Osteocyte (in vitro differentiated cells): ENCODE measurements at regions not wholly inside any gene's neighbourhood (a gene's known extent, or its start where the extent isn't known, plus 50 kb on each side); places are given as distances from the start of the nearest gene placed in this dataset.

ENCODE experiments used
- DNase-seq: peaks from one replicate; pipeline ENCODE4 v3.0.0; 2021; ENCODE audit warnings: mixed read lengths; ENCODE audit not compliant: unreplicated experiment; ENCODE audit errors: extremely low spot score
- H3K27ac Mint-ChIP-seq: one replicate; pipeline ENCODE4 v1.8.0; 2021; ENCODE audit warnings: mild to moderate bottlenecking, mixed read lengths; ENCODE audit not compliant: unreplicated experiment
- H3K27me3 Mint-ChIP-seq: one replicate; pipeline ENCODE4 v1.8.0; 2021; ENCODE audit warnings: mixed read lengths; ENCODE audit not compliant: unreplicated experiment
- H3K36me3 Mint-ChIP-seq: one replicate; pipeline ENCODE4 v1.8.0; 2021; ENCODE audit warnings: mixed read lengths; ENCODE audit not compliant: unreplicated experiment
- H3K4me1 Mint-ChIP-seq: one replicate; pipeline ENCODE4 v1.8.0; 2021; ENCODE audit warnings: mixed read lengths; ENCODE audit not compliant: unreplicated experiment
- H3K4me3 Mint-ChIP-seq: one replicate; pipeline ENCODE4 v1.8.0; 2021; ENCODE audit warnings: mild to moderate bottlenecking, moderate library complexity, mixed read lengths; ENCODE audit not compliant: unreplicated experiment
- H3K9me3 Mint-ChIP-seq: one replicate; pipeline ENCODE4 v1.8.0; 2021; ENCODE audit warnings: mixed read lengths; ENCODE audit not compliant: unreplicated experiment
- TF ChIP-seq, protein P1 (sequence below): fragments of 200-600 bp; sonication (generic); IDR thresholded peaks from 2 replicates; pipeline ENCODE4 v1.5.0; 2021; ENCODE audit warnings: antibody characterized with exemption, mild to moderate bottlenecking, moderate library complexity

DNA sequence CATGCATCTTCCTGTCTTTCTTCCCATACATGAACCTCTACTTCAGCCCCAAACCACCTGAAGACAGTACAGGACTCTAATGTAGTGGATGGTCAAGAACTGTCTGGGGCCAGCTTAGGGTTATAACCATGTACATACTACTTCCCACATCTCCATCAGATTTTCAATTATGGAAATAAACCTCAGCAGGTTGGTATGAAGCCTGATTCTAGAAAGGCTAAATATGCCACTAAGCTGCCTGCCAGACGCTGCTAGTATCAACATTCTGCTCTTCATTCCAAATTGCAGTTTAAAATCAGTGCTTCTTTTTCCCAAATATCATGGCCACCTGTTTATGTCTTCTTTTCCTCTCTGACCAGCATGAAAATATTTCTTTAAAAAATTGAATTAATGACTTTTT lies 99.2 kb upstream of the ID4 start:
- Mint-ChIP-seq H3K27me3 (no peaks in the 10 kb centered on the region), H3K4me1 (no peaks in the 10 kb centered on the region), H3K9me3 (no peaks in the 10 kb centered on the region), H3K4me3 (no peak overlapping the region), H3K27ac (no peak overlapping the region), H3K36me3 (no peaks in the 10 kb centered on the region)
- TF ChIP-seq, protein P1, sequence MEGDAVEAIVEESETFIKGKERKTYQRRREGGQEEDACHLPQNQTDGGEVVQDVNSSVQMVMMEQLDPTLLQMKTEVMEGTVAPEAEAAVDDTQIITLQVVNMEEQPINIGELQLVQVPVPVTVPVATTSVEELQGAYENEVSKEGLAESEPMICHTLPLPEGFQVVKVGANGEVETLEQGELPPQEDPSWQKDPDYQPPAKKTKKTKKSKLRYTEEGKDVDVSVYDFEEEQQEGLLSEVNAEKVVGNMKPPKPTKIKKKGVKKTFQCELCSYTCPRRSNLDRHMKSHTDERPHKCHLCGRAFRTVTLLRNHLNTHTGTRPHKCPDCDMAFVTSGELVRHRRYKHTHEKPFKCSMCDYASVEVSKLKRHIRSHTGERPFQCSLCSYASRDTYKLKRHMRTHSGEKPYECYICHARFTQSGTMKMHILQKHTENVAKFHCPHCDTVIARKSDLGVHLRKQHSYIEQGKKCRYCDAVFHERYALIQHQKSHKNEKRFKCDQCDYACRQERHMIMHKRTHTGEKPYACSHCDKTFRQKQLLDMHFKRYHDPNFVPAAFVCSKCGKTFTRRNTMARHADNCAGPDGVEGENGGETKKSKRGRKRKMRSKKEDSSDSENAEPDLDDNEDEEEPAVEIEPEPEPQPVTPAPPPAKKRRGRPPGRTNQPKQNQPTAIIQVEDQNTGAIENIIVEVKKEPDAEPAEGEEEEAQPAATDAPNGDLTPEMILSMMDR, result no peak
- DNase-seq, result no peak

DNA sequence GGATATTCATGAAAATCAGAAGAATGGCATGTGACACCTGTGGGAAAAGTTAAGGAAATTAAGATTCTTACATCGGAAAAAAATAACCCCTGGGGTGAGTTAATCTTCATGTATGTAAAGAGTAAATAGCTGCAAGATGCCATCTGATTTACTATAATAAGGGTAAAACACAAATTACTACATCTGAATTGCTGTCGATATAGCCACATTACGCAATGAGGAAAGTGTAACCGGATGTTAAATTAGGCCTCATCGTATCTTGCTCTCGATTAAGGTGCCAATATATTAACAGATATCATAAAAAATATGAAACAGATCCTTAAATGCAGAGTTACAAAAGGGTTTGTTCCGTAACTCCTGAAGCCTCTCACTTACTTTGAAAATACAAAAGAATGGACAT lies 87.4 kb upstream of the ID4 start:
- no peaks in the 10 kb centered on the region for H3K36me3 Mint-ChIP-seq
- H3K27me3 Mint-ChIP-seq, result no peaks in the 10 kb centered on the region
- no peak for DNase-seq
- no peak overlapping the region for H3K4me3 Mint-ChIP-seq
- TF ChIP-seq, protein P1, result no peak
- H3K9me3 Mint-ChIP-seq, result no peaks in the 10 kb centered on the region
- no peaks in the 10 kb centered on the region for H3K4me1 Mint-ChIP-seq
- no peak overlapping the region for H3K27ac Mint-ChIP-seq

DNA sequence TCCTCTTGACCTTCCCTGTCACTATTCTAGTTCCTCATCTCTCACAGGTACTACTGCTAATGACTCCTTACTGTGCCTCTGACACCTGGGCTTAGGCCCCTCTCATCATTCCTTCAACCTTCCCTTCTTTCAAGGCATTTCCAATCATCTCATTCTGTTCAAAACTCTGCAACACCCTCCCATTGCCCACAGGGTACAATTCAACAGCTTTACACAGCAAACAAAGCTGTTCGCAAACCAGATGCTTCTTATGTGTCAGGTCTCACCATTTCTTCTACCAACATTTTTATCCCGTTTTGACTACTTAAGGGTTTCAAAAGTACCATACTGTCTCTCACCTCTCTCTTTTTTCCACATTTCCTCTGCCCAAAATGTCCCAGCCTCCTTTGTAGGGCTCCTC lies 84.4 kb upstream of the ID4 start:
- TF ChIP-seq, protein P1, result no peak
- H3K36me3 Mint-ChIP-seq, result no peaks in the 10 kb centered on the region
- no peaks in the 10 kb centered on the region for H3K27me3 Mint-ChIP-seq
- no peak for DNase-seq
- no peaks in the 10 kb centered on the region for H3K9me3 Mint-ChIP-seq
- H3K4me3 Mint-ChIP-seq, result no peak overlapping the region
- H3K27ac Mint-ChIP-seq, result no peak overlapping the region
- H3K4me1 Mint-ChIP-seq, result peaks cover 16% of the 10 kb centered on the region

DNA sequence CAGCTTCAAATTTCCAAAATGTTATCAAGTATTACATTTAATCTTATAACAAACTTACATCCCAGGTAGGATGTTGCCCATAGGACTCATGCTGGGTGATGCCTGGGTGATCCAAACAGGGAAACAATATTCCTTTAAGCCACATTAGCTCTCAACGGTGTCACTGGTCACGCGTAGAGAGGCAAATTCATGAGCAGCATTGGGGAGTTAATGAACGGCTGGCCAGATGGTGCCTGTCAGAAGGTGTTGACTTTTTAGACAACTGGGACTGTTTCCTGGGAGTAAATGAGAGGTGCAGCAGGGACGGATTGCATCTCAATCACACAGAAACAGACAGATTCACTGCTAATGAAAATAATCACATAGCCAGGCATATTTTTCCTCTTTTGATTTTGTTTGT lies 83.3 kb upstream of the ID4 start:
- H3K27me3 Mint-ChIP-seq, result no peaks in the 10 kb centered on the region
- no peak for DNase-seq
- peaks cover 18% of the 10 kb centered on the region for H3K4me1 Mint-ChIP-seq
- H3K36me3 Mint-ChIP-seq, result no peaks in the 10 kb centered on the region
- TF ChIP-seq, protein P1, result no peak
- no peak overlapping the region for H3K27ac Mint-ChIP-seq
- H3K4me3 Mint-ChIP-seq, result no peak overlapping the region
- H3K9me3 Mint-ChIP-seq, result no peaks in the 10 kb centered on the region

DNA sequence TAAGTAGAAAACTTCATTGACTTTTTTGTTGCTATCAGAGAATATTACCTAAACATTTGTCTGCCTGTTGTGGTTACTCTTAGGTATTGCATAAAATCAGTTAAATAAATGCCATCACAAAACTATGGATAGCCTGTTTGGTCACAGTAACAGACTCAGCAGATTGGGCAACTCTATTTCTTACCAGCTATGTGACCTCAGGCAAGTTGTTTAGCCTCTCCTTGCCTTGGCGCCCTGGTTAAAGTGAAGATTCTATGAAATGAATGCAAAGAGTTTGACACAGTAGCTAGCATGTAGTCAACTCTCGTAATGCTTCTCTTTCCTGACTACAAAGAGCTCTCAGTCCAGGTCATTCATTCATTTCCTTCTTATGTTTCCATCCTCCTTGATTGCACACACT lies 82.5 kb upstream of the ID4 start:
- H3K9me3 Mint-ChIP-seq, result no peaks in the 10 kb centered on the region
- H3K4me3 Mint-ChIP-seq, result no peak overlapping the region
- DNase-seq, result no peak
- H3K36me3 Mint-ChIP-seq, result no peaks in the 10 kb centered on the region
- no peak overlapping the region for H3K27ac Mint-ChIP-seq
- TF ChIP-seq, protein P1, result no peak
- H3K27me3 Mint-ChIP-seq, result no peaks in the 10 kb centered on the region
- H3K4me1 Mint-ChIP-seq, result peaks cover 19% of the 10 kb centered on the region
